HAP-1 (cell line): ENCODE measurements at regions not wholly inside any gene's neighbourhood (a gene's known extent, or its start where the extent isn't known, plus 50 kb on each side); places are given as distances from the start of the nearest gene placed in this dataset.

ENCODE experiments used
- DNase-seq, 2 experiments: peaks; one replicate each; pipeline ENCODE4 v3.0.0-alpha.2; 2016 to 2020; ENCODE audit warnings: low spot score in 2 of 2
- H3K27me3 ChIP-seq: fragments of 250-450 bp; sonication (Bioruptor Pico); 2 replicates; pipeline ENCODE4 v1.5.1; 2020; ENCODE audit warnings: low read depth, mild to moderate bottlenecking, moderate library complexity
- H3K36me3 ChIP-seq: fragments of 250-450 bp; sonication (Bioruptor Pico); replicated peaks from 2 replicates; pipeline ENCODE4 v1.5.1; 2020; ENCODE audit warnings: mild to moderate bottlenecking
- H3K4me1 ChIP-seq: fragments of 250-450 bp; sonication (Bioruptor Pico); 2 replicates; pipeline ENCODE4 v1.5.1; 2020; ENCODE audit warnings: mild to moderate bottlenecking
- H3K4me3 ChIP-seq: fragments of 250-450 bp; sonication (Bioruptor Pico); 2 replicates; pipeline ENCODE4 v1.5.1; 2020; ENCODE audit warnings: mild to moderate bottlenecking, moderate library complexity
- H3K9me3 ChIP-seq: fragments of 250-450 bp; sonication (Bioruptor Pico); 2 replicates; pipeline ENCODE4 v1.5.1; 2020; ENCODE audit warnings: mild to moderate bottlenecking, moderate library complexity
- in situ Hi-C: fragments of 300-500 bp; cut with MboI; formaldehyde crosslinking; loops from 3 replicates; pipeline ENCODE4 v1.14.3; 2020; ENCODE audit warnings: low sequenced_read_pairs, inconsistent platforms, mixed read lengths

- DNase-seq, result no peak
- H3K4me3 ChIP-seq, result no peak overlapping the region
- in situ Hi-C loops, result no loop called here
These were observed 155.0 kb upstream of the TSLP start for GRCh38 chr5:110916381-110917049.

GRCh38 chr5:110917161-110917875 lies 154.2 kb upstream of the TSLP start:
- no peaks in the 10 kb centered on the region for H3K9me3 ChIP-seq
- DNase-seq, result no peak
- in situ Hi-C loops, result no loop called here
- peaks cover 8% of the 10 kb centered on the region for H3K4me1 ChIP-seq
- H3K36me3 ChIP-seq, result no peaks in the 10 kb centered on the region
- no peaks in the 10 kb centered on the region for H3K27me3 ChIP-seq
- H3K4me3 ChIP-seq, result no peak overlapping the region

More at GRCh38 chr5:110916381-110917049, 155.0 kb upstream of the TSLP start:
- H3K36me3 ChIP-seq, result no peaks in the 10 kb centered on the region
- H3K9me3 ChIP-seq, result no peaks in the 10 kb centered on the region
- H3K4me1 ChIP-seq, result peaks cover 8% of the 10 kb centered on the region
- H3K27me3 ChIP-seq, result no peaks in the 10 kb centered on the region

- peaks cover 10% of the 10 kb centered on the region for H3K4me1 ChIP-seq
- no peaks in the 10 kb centered on the region for H3K27me3 ChIP-seq
- no peak for DNase-seq
- H3K9me3 ChIP-seq, result no peaks in the 10 kb centered on the region
- in situ Hi-C loops, result no loop called here
- H3K36me3 ChIP-seq, result no peaks in the 10 kb centered on the region
- no peak overlapping the region for H3K4me3 ChIP-seq
These were observed 152.8 kb upstream of the TSLP start for GRCh38 chr5:110918683-110919082.

- no peaks in the 10 kb centered on the region for H3K36me3 ChIP-seq
- no peaks in the 10 kb centered on the region for H3K27me3 ChIP-seq
- H3K4me3 ChIP-seq, result no peak overlapping the region
- DNase-seq, result no peak
- H3K9me3 ChIP-seq, result no peaks in the 10 kb centered on the region
- in situ Hi-C loops, result no loop called here
- 0 out of 2 replicates have a peak, but pooled peaks cover 5% of the 10 kb centered on the region for H3K4me1 ChIP-seq
These were observed 147.5 kb upstream of the TSLP start for GRCh38 chr5:110923971-110924370.

- DNase-seq, result no peak
- 0 out of 2 replicates have a peak, but pooled peaks cover 5% of the 10 kb centered on the region for H3K4me1 ChIP-seq
- no peaks in the 10 kb centered on the region for H3K27me3 ChIP-seq
- no peaks in the 10 kb centered on the region for H3K9me3 ChIP-seq
- in situ Hi-C loops, result no loop called here
- H3K36me3 ChIP-seq, result no peaks in the 10 kb centered on the region
- no peak overlapping the region for H3K4me3 ChIP-seq
These were observed 146.1 kb upstream of the TSLP start for GRCh38 chr5:110925398-110925797.

GRCh38 chr5:110925916-110926315 lies 145.6 kb upstream of the TSLP start:
- in situ Hi-C loops, result no loop called here
- H3K36me3 ChIP-seq, result no peaks in the 10 kb centered on the region
- no peak for DNase-seq
- 0 out of 2 replicates have a peak, but pooled peaks cover 5% of the 10 kb centered on the region for H3K4me1 ChIP-seq
- no peaks in the 10 kb centered on the region for H3K9me3 ChIP-seq
- H3K27me3 ChIP-seq, result no peaks in the 10 kb centered on the region
- no peak overlapping the region for H3K4me3 ChIP-seq

GRCh38 chr5:110932755-110933488 lies 138.6 kb upstream of the TSLP start:
- Histone ChIP-seq H3K4me1 (0 out of 2 replicates have a peak, but pooled peaks cover 2% of the 10 kb centered on the region), H3K27me3 (no peaks in the 10 kb centered on the region), H3K36me3 (no peaks in the 10 kb centered on the region), H3K4me3 (no peak overlapping the region), H3K9me3 (no peaks in the 10 kb centered on the region)
- in situ Hi-C loops, result no loop called here
- no peak for DNase-seq

- Histone ChIP-seq H3K9me3 (no peaks in the 10 kb centered on the region), H3K36me3 (no peaks in the 10 kb centered on the region), H3K4me1 (no peaks in the 10 kb centered on the region), H3K4me3 (no peak overlapping the region), H3K27me3 (0 out of 2 replicates have a peak, but pooled peaks cover 2% of the 10 kb centered on the region)
- no peak for DNase-seq
- in situ Hi-C loops, result no loop called here
These were observed 131.4 kb upstream of the TSLP start for GRCh38 chr5:110940136-110940535.

GRCh38 chr5:110945874-110946436 lies 125.6 kb upstream of the TSLP start:
- in situ Hi-C loops, result no loop called here

GRCh38 chr5:110951373-110951791 lies 120.1 kb upstream of the TSLP start:
- no peak for DNase-seq
- no peaks in the 10 kb centered on the region for H3K27me3 ChIP-seq
- H3K4me1 ChIP-seq, result no peaks in the 10 kb centered on the region
- no peak overlapping the region for H3K4me3 ChIP-seq
- H3K36me3 ChIP-seq, result no peaks in the 10 kb centered on the region
- in situ Hi-C loops, result no loop called here
- H3K9me3 ChIP-seq, result no peaks in the 10 kb centered on the region

More at GRCh38 chr5:110945874-110946436, 125.6 kb upstream of the TSLP start:
- DNase-seq, result no peak
- Histone ChIP-seq H3K36me3 (no peaks in the 10 kb centered on the region), H3K9me3 (no peaks in the 10 kb centered on the region), H3K4me3 (no peak overlapping the region), H3K27me3 (0 out of 2 replicates have a peak, but pooled peaks cover 2% of the 10 kb centered on the region), H3K4me1 (no peaks in the 10 kb centered on the region)

- no peaks in the 10 kb centered on the region for H3K27me3 ChIP-seq
- no peaks in the 10 kb centered on the region for H3K4me1 ChIP-seq
- H3K9me3 ChIP-seq, result no peaks in the 10 kb centered on the region
- H3K4me3 ChIP-seq, result no peak overlapping the region
- no peaks in the 10 kb centered on the region for H3K36me3 ChIP-seq
- in situ Hi-C loops, result no loop called here
- DNase-seq, result no peak
These were observed 115.1 kb upstream of the TSLP start for GRCh38 chr5:110956280-110956912.

- no peaks in the 10 kb centered on the region for H3K27me3 ChIP-seq
- H3K36me3 ChIP-seq, result no peaks in the 10 kb centered on the region
- no peaks in the 10 kb centered on the region for H3K9me3 ChIP-seq
- no peaks in the 10 kb centered on the region for H3K4me1 ChIP-seq
- no peak overlapping the region for H3K4me3 ChIP-seq
- no peak for DNase-seq
- in situ Hi-C loops, result no loop called here
These were observed 114.3 kb upstream of the TSLP start for GRCh38 chr5:110956913-110957813.
